ENCODE measurements at regions not wholly inside any gene's neighbourhood (a gene's known extent, or its start where the extent isn't known, plus 50 kb on each side); places are given as distances from the start of the nearest gene placed in this dataset.

DNA sequence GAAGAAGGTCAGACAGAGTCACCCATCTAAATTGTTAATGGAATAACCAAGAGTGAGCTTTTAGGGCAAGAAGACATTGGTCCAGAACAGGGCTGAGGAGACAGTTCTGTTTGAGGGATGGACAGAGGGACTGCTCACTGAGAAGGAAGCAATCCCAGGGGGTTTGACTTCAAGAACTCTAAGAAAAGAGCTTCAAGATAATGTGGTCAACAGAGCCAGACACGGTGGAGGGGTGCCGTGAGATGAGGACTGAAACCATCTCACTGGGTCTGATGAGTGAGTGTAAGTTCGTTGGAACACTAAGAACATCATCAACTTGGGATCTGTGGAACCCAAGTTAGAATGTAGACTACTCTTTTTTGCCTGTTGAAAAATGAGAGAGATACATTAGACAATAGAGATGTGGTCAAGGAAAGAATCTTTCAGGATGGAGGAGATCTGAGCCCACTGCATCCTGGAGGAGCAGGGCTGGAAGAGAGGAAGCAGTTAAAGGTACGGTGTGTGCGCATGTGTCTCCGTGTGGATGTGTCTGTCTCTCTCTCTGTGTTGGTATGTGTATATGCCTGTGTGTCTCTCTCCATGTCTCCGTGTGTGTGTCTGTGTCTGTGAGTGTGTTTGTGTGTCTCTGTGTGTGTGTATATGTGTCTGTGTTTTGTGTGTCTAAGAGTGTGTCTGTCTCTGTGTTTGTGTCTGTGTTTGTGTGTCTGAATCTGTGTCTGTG lies 172.1 kb downstream of the MYCN start:
- no peak overlapping the region for H3K4me3 ChIP-seq
- no peak for DNase-seq
- no peaks in the 10 kb centered on the region for H3K4me1 ChIP-seq
- no peaks in the 10 kb centered on the region for H3K36me3 ChIP-seq
- no peaks in the 10 kb centered on the region for H3K9me3 ChIP-seq
- intact Hi-C loops (cut with DNase I), result no loop called here
- WGBS, 2 donors, result 87 to 88% methylated on average over 7 of the region's 7 CpGs
- TF ChIP-seq POLR2A (IDR thresholded peaks at IDR 0.05) (no peak), CTCF (IDR thresholded peaks at IDR 0.05) (no peak)
- H3K27ac ChIP-seq, result no peak overlapping the region
- H3K27me3 ChIP-seq, result no peaks in the 10 kb centered on the region

GRCh38 chr2:16111838-16112210 lies 171.5 kb downstream of the MYCN start:
- Histone ChIP-seq H3K9me3 (no peaks in the 10 kb centered on the region), H3K4me3 (no peak overlapping the region), H3K27ac (no peak overlapping the region), H3K4me1 (no peaks in the 10 kb centered on the region), H3K27me3 (no peaks in the 10 kb centered on the region), H3K36me3 (no peaks in the 10 kb centered on the region)
- no peak for DNase-seq
- WGBS, 2 donors, result 95 to 98% methylated on average over 5 to 7 of the region's 7 CpGs
- intact Hi-C loops (cut with DNase I), result no loop called here
- TF ChIP-seq CTCF (IDR thresholded peaks at IDR 0.05), result no peak
- no peak for TF ChIP-seq POLR2A (IDR thresholded peaks at IDR 0.05)

DNA sequence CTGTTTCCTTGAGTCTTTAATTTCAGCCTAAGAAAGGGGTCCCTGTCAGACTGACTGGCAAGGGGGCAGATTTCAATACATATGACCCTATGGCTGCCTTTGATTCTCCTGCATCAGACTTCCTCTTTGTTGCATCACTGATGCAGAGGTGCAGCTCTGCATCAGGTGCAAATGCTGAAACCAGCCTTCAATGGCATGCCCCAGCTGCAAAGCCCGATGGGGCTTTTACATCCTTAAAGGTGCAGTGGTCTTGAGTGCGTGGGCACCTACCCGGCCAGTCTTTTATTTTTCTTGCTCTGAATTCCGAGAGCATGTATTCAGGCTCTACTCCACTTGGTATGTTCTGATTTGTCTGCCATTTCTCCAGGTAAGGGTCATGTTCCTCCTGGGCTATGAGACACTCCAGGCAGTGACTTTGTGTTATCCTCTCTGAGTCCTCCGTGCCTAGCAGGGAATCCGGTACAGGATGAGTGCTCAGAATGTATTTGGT lies 169.5 kb downstream of the MYCN start:
- Histone ChIP-seq H3K4me3 (no peak overlapping the region), H3K4me1 (peaks cover 0 to 9% (median 0%) of the 10 kb centered on the region in 3 donors), H3K36me3 (no peaks in the 10 kb centered on the region), H3K27me3 (peaks cover 0 to 5% (median 0%) of the 10 kb centered on the region in 4 donors), H3K27ac (no peak overlapping the region), H3K9me3 (no peaks in the 10 kb centered on the region)
- intact Hi-C loops (cut with DNase I), result no loop called here
- TF ChIP-seq POLR2A (IDR thresholded peaks at IDR 0.05) (no peak), CTCF (IDR thresholded peaks at IDR 0.05) (no peak)
- DNase-seq, result no peak
- 68 to 79% methylated on average over 5 to 6 of the region's 6 CpGs for WGBS, 2 donors

DNA sequence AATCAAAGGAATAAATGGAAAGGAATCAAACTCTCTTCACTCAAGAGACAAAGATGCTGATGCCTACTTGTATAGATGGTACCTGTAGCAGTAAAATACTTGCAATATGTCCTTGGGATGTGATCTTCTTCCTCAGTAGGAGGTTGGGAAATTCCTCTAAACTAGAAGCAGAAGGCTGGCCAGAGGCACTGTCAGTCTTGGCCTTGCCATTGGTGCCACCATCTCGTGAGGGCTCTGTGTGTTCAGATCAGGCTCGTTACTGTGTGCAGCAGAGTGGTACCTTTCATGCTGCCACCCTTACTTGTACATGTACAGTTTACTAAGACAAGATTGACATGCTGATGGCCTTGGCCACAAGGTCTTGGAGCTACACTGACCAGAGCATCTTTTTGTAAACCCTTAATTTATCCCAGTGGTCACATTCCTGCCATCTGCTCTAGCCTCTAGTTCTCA lies 169.0 kb downstream of the MYCN start:
- Histone ChIP-seq H3K27ac (no peak overlapping the region), H3K27me3 (peaks cover 0 to 8% (median 0%) of the 10 kb centered on the region in 4 donors), H3K9me3 (no peaks in the 10 kb centered on the region), H3K4me1 (peaks cover 0 to 9% (median 0%) of the 10 kb centered on the region in 3 donors), H3K4me3 (no peak overlapping the region), H3K36me3 (no peaks in the 10 kb centered on the region)
- TF ChIP-seq POLR2A (IDR thresholded peaks at IDR 0.05), result no peak
- TF ChIP-seq CTCF (IDR thresholded peaks at IDR 0.05), result no peak
- intact Hi-C loops (cut with DNase I), result no loop called here
- DNase-seq, result no peak
- WGBS, 2 donors, result 39 to 80% methylated on average over 2 of the region's 2 CpGs

DNA sequence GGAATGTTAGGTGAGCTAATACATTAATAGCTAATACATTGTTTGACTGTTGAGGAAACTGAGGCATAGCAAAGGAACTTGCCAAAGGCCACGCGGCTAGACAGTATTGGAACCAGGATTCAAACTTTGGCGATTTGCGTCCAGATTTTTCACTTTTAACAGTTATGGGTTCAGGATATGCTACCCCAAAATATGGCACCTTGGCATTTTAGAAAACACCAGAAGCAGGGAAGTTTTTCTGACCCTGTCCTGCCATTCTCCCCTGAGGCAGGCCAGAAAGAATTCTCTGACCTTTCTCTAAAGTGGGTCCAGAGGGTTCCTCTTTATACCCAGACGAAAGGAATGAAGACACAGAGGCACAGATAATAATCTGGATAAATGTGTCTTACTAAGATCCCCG lies 166.9 kb downstream of the MYCN start:
- WGBS, 2 donors, result 92 to 94% methylated on average over 6 of the region's 6 CpGs
- Histone ChIP-seq H3K27ac (no peak overlapping the region), H3K4me1 (peaks cover 0 to 9% (median 0%) of the 10 kb centered on the region in 3 donors), H3K9me3 (no peaks in the 10 kb centered on the region), H3K36me3 (no peaks in the 10 kb centered on the region), H3K27me3 (peaks cover 0 to 8% (median 0%) of the 10 kb centered on the region in 4 donors), H3K4me3 (no peak overlapping the region)
- intact Hi-C loops (cut with DNase I), result no loop called here
- no peak for TF ChIP-seq POLR2A (IDR thresholded peaks at IDR 0.05)
- TF ChIP-seq CTCF (IDR thresholded peaks at IDR 0.05), result no peak
- no peak for DNase-seq
